PC-3 (cell line): ENCODE measurements at regions not wholly inside any gene's neighbourhood (a gene's known extent, or its start where the extent isn't known, plus 50 kb on each side); places are given as distances from the start of the nearest gene placed in this dataset.

Source experiments
- CTCF ChIP-seq: fragments of 300-600 bp; sonication (generic); conservative IDR thresholded peaks from 2 replicates; pipeline ENCODE4 v1.5.1; 2017; ENCODE audit warnings: antibody characterized with exemption, low read depth, mild to moderate bottlenecking, low read length
- EZH2 ChIP-seq: fragments of 300-600 bp; sonication (generic); IDR thresholded peaks from one replicate; pipeline ENCODE4 v1.6.1; 2017; ENCODE audit warnings: antibody characterized with exemption, mild to moderate bottlenecking, low read length; ENCODE audit not compliant: unreplicated experiment
- EZH2phosphoT487 ChIP-seq: fragments of 300-600 bp; sonication (generic); IDR thresholded peaks from 2 replicates; pipeline ENCODE4 v1.6.1; 2018; ENCODE audit warnings: mild to moderate bottlenecking, antibody characterized with exemption, low read length, borderline replicate concordance

- TF ChIP-seq CTCF = no peak
- TF ChIP-seq EZH2 = no peak
- no peak for TF ChIP-seq EZH2phosphoT487
These were observed 637.4 kb downstream of the REEP3 start for GRCh38 chr10:64158551-64158950.
